HCT116 (cell line): ENCODE measurements at regions not wholly inside any gene's neighbourhood (a gene's known extent, or its start where the extent isn't known, plus 50 kb on each side); places are given as distances from the start of the nearest gene placed in this dataset.

ENCODE experiments used
- ATAC-seq: fragments of 200-7000 bp; cut with Tn5 transposase; 2 replicates; pipeline ENCODE4 v1.9.1; 2020; ENCODE audit warnings: mild to moderate bottlenecking, moderate library complexity
- BruUV-seq: library from RNA; stranded (reverse); fragments of 400-500 nt; replicated peaks from 2 replicates; lab custom pipeline; 2021; lab: Mats Ljungman, UMichigan
- CTCF ChIA-PET: fragments of 300-600 bp; sonication (Branson Sonifier 250); formaldehyde crosslinking; loops from one replicate; lab custom pipeline; 2021; ENCODE audit warnings: antibody characterized with exemption; lab: Charles Lee
- POLR2A ChIA-PET: fragments of 300-600, 350-600 bp; sonication (Branson Sonifier 250); formaldehyde crosslinking; loops from one replicate; lab custom pipeline; 2021; ENCODE audit warnings: antibody characterized with exemption; lab: Charles Lee
- RAD21 ChIA-PET, 2 experiments: fragments of 300-600 bp; sonication (Branson Sonifier 250); formaldehyde crosslinking; loops; one replicate each; lab custom pipeline; 2023; ENCODE audit warnings: low total read pairs in 2 of 2; ENCODE audit not compliant: uncharacterized antibody in 2 of 2, unreplicated experiment in 2 of 2, low non-redundant PET in 1 of 2; lab: Charles Lee
- DNase-seq: peaks from one replicate; pipeline ENCODE4 v3.0.0-alpha.2; 2010; ENCODE audit warnings: low read depth, low spot score
- H2AFZ ChIP-seq: fragments of 200-600 bp; shearing (Covaris generic), sonication (generic); 2 replicates; pipeline ENCODE4 v1.6.1; 2017; ENCODE audit warnings: low read depth, mixed run types, mixed read lengths, antibody characterized with exemption, low read length; ENCODE audit not compliant: poor library complexity, severe bottlenecking
- H3K27ac ChIP-seq: 2 replicates; pipeline ENCODE4 v1.5.1; 2012; ENCODE audit warnings: low read depth, low read length
- H3K27me3 ChIP-seq: fragments of 200-600 bp; sonication (generic); 2 replicates; pipeline ENCODE4 v1.6.1; 2016; ENCODE audit warnings: mixed run types, low read length, mixed read lengths; ENCODE audit not compliant: insufficient read depth
- H3K36me3 ChIP-seq, 2 experiments: fragments of 200-500 bp in 1 of 2; fragments of 200-600 bp in 1 of 2; sonication (Bioruptor generic) in 1 of 2; sonication (generic) in 1 of 2; 2 replicates each; pipeline versions ENCODE4 v1.5.1 to v1.6.1; 2014 to 2016; ENCODE audit warnings: low read length in 2 of 2, inconsistent platforms in 1 of 2, mixed read lengths in 1 of 2, mixed run types in 1 of 2; ENCODE audit not compliant: insufficient read depth in 2 of 2, control insufficient read depth in 1 of 2
- H3K4me1 ChIP-seq, 2 experiments: fragments of 200-600 bp in 1 of 2; sonication (generic) in 1 of 2; 2 replicates each; pipeline versions ENCODE4 v1.5.1 to v1.6.1; 2012 to 2017; ENCODE audit warnings: low read length in 2 of 2, inconsistent platforms in 1 of 2, mild to moderate bottlenecking in 1 of 2, mixed read lengths in 1 of 2, mixed run types in 1 of 2, moderate library complexity in 1 of 2; ENCODE audit not compliant: insufficient read depth in 2 of 2, control insufficient read depth in 1 of 2
- H3K4me2 ChIP-seq: fragments of 200-600 bp; sonication (generic); 2 replicates; pipeline ENCODE4 v1.6.1; 2017; ENCODE audit warnings: mixed run types, low read length, mixed read lengths
- H3K4me3 ChIP-seq, 2 experiments: fragments of 200-600 bp in 1 of 2; sonication (generic) in 1 of 2; replicated peaks in 1 of 2; 2 replicates each; pipeline ENCODE4 v1.5.1; 2011 to 2016; ENCODE audit warnings: low read length in 2 of 2, control low read depth in 1 of 2, low read depth in 1 of 2, mild to moderate bottlenecking in 1 of 2, mixed read lengths in 1 of 2, mixed run types in 1 of 2
- H3K79me2 ChIP-seq: fragments of 200-600 bp; sonication (generic); 2 replicates; pipeline ENCODE4 v1.6.1; 2017; ENCODE audit warnings: mild to moderate bottlenecking, mixed run types, low read length, moderate library complexity, mixed read lengths; ENCODE audit not compliant: insufficient read depth
- H3K9ac ChIP-seq: fragments of 200-600 bp; sonication (generic); 2 replicates; pipeline ENCODE4 v1.6.1; 2016; ENCODE audit warnings: low read length, mixed read lengths
- H3K9me2 ChIP-seq: fragments of 200-600 bp; sonication (generic), shearing (Covaris generic); 2 replicates; pipeline ENCODE4 v1.6.1; 2017; ENCODE audit warnings: mixed run types, mild to moderate bottlenecking, moderate library complexity; ENCODE audit not compliant: insufficient read depth
- H3K9me3 ChIP-seq, 2 experiments: fragments of 200-500 bp in 1 of 2; fragments of 200-600 bp in 1 of 2; sonication (Bioruptor generic) in 1 of 2; sonication (generic) in 1 of 2; 2 replicates each; pipeline ENCODE4 v1.6.1; 2014 to 2017; ENCODE audit warnings: low read length in 2 of 2, mixed read lengths in 2 of 2, inconsistent platforms in 1 of 2, low read depth in 1 of 2, mild to moderate bottlenecking in 1 of 2, mixed run types in 1 of 2, moderate library complexity in 1 of 2; ENCODE audit not compliant: control insufficient read depth in 1 of 2, insufficient read depth in 1 of 2
- H4K20me1 ChIP-seq: fragments of 200-600 bp; sonication (generic), shearing (Covaris generic); 2 replicates; pipeline ENCODE4 v1.6.1; 2017; ENCODE audit warnings: mixed run types, mild to moderate bottlenecking, moderate library complexity; ENCODE audit not compliant: insufficient read depth
- CEBPB ChIP-seq: IDR thresholded peaks from 2 replicates; pipeline ENCODE4 v1.6.1; 2012; ENCODE audit warnings: low read depth
- EZH2 ChIP-seq: fragments of 200-600 bp; sonication (generic); IDR thresholded peaks from 2 replicates; pipeline ENCODE4 v1.6.1; 2017; ENCODE audit warnings: antibody characterized with exemption, mixed run types
- FOSL1 ChIP-seq: IDR thresholded peaks from 2 replicates; pipeline ENCODE4 v1.6.1; 2012; ENCODE audit warnings: low read depth
- JUND ChIP-seq: IDR thresholded peaks from 2 replicates; pipeline ENCODE4 v1.6.1; 2012
- REST ChIP-seq: IDR thresholded peaks from 2 replicates; pipeline ENCODE4 v1.6.1; 2012; ENCODE audit warnings: low read depth
- TCF7L2 ChIP-seq: IDR thresholded peaks from 2 replicates; pipeline ENCODE4 v1.7.0; 2011; ENCODE audit warnings: borderline replicate concordance, inconsistent platforms; ENCODE audit not compliant: insufficient read depth, insufficient read length; ENCODE audit errors: extremely low read depth
- YY1 ChIP-seq: IDR thresholded peaks from 2 replicates; pipeline ENCODE4 v1.6.1; 2011; ENCODE audit warnings: low read length, low read depth, moderate library complexity, mild to moderate bottlenecking; ENCODE audit not compliant: insufficient replicate concordance; ENCODE audit errors: extremely low read depth
- ZFX ChIP-seq: fragments of 450-650 bp; IDR thresholded peaks from 2 replicates; pipeline ENCODE4 v1.6.1; 2017
- intact Hi-C: fragments of 100-400 bp; cut with micrococcal nuclease; formaldehyde crosslinking; loops from 2 replicates; pipeline ENCODE4 v1.10.0; 2022
- TF ChIP-seq, protein P1 (sequence below): IDR thresholded peaks from 2 replicates; pipeline ENCODE4 v1.6.1; 2012

GRCh38 chr10:3723766-3724165, 61.2 kb downstream of the KLF6 start:
- ChIA-PET CTCF (no interaction called here), RAD21 (no interaction called here), POLR2A (no interaction called here)
- TF ChIP-seq, protein P1, sequence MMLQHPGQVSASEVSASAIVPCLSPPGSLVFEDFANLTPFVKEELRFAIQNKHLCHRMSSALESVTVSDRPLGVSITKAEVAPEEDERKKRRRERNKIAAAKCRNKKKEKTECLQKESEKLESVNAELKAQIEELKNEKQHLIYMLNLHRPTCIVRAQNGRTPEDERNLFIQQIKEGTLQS: no peak
- TF ChIP-seq TCF7L2: no peak
- TF ChIP-seq FOSL1: no peak
- TF ChIP-seq ZFX: no peak
- TF ChIP-seq YY1: no peak
- no peak for TF ChIP-seq JUND
- no peak for TF ChIP-seq CEBPB
- no peak for TF ChIP-seq REST
- no peak for TF ChIP-seq EZH2
- Histone ChIP-seq H3K4me2 (no peak overlapping the region), H3K9ac (no peak overlapping the region), H3K27me3 (no peaks in the 10 kb centered on the region), H2AFZ (no peak overlapping the region), H3K4me1 (no peaks in the 10 kb centered on the region), H3K36me3 (no peaks in the 10 kb centered on the region), H3K4me3 (no peak overlapping the region), H3K9me2 (no peaks in the 10 kb centered on the region), H3K27ac (no peak overlapping the region), H3K79me2 (no peaks in the 10 kb centered on the region), H4K20me1 (no peaks in the 10 kb centered on the region), H3K9me3 (no peaks in the 10 kb centered on the region)
- intact Hi-C loops: no loop called here
- ATAC-seq (no peak), DNase-seq (no peak)
- no TSS peak for BruUV-seq
